PC-9 (cell line): ENCODE measurements at regions not wholly inside any gene's neighbourhood (a gene's known extent, or its start where the extent isn't known, plus 50 kb on each side); places are given as distances from the start of the nearest gene placed in this dataset.

Source experiments
- CTCF ChIP-seq: fragments of 200-600 bp; sonication (generic); conservative IDR thresholded peaks from 2 replicates; pipeline ENCODE4 v1.6.1; 2017; ENCODE audit warnings: mixed run types, antibody characterized with exemption, mild to moderate bottlenecking, moderate library complexity
- EZH2 ChIP-seq: fragments of 200-600 bp; sonication (generic); IDR thresholded peaks from 2 replicates; pipeline ENCODE4 v1.8.0; 2017; ENCODE audit warnings: antibody characterized with exemption, low read depth

GRCh38 chr13:53206455-53206854 lies 177.8 kb downstream of the OLFM4 start:
- TF ChIP-seq CTCF = peak; percentile 62
- TF ChIP-seq EZH2 = no peak
